Endothelial cell (in vitro differentiated cells): ENCODE measurements at regions not wholly inside any gene's neighbourhood (a gene's known extent, or its start where the extent isn't known, plus 50 kb on each side); places are given as distances from the start of the nearest gene placed in this dataset.

Experiments used
- DNase-seq: peaks from one replicate; pipeline ENCODE4 v3.0.0; 2021; ENCODE audit warnings: low spot score
- H3K27ac Mint-ChIP-seq: one replicate; pipeline ENCODE4 v1.8.0; 2021; ENCODE audit warnings: mixed read lengths, inconsistent platforms; ENCODE audit not compliant: unreplicated experiment
- H3K27me3 Mint-ChIP-seq: one replicate; pipeline ENCODE4 v1.8.0; 2021; ENCODE audit warnings: mild to moderate bottlenecking, moderate library complexity, mixed read lengths, inconsistent platforms; ENCODE audit not compliant: unreplicated experiment
- H3K36me3 Mint-ChIP-seq: one replicate; pipeline ENCODE4 v1.8.0; 2021; ENCODE audit warnings: mild to moderate bottlenecking, low read depth, mixed read lengths, inconsistent platforms; ENCODE audit not compliant: unreplicated experiment
- H3K4me1 Mint-ChIP-seq: one replicate; pipeline ENCODE4 v1.8.0; 2021; ENCODE audit warnings: mild to moderate bottlenecking, mixed read lengths, inconsistent platforms; ENCODE audit not compliant: unreplicated experiment
- H3K4me3 Mint-ChIP-seq: one replicate; pipeline ENCODE4 v1.8.0; 2021; ENCODE audit warnings: mild to moderate bottlenecking, mixed read lengths, inconsistent platforms; ENCODE audit not compliant: unreplicated experiment
- H3K9me3 Mint-ChIP-seq: one replicate; pipeline ENCODE4 v1.8.0; 2021; ENCODE audit warnings: mixed read lengths, inconsistent platforms; ENCODE audit not compliant: unreplicated experiment
- TF ChIP-seq, protein P1 (sequence below): fragments of 200-600 bp; sonication (generic); IDR thresholded peaks from one replicate; pipeline ENCODE4 v1.5.0; 2021; ENCODE audit warnings: antibody characterized with exemption; ENCODE audit not compliant: unreplicated experiment

GRCh38 chr13:107452833-107453232 lies 762.5 kb downstream of the LIG4 start:
- peaks cover 12% of the 10 kb centered on the region for H3K4me1 Mint-ChIP-seq
- H3K27me3 Mint-ChIP-seq = peaks cover 1% of the 10 kb centered on the region
- H3K4me3 Mint-ChIP-seq = no peak overlapping the region
- TF ChIP-seq, protein P1, sequence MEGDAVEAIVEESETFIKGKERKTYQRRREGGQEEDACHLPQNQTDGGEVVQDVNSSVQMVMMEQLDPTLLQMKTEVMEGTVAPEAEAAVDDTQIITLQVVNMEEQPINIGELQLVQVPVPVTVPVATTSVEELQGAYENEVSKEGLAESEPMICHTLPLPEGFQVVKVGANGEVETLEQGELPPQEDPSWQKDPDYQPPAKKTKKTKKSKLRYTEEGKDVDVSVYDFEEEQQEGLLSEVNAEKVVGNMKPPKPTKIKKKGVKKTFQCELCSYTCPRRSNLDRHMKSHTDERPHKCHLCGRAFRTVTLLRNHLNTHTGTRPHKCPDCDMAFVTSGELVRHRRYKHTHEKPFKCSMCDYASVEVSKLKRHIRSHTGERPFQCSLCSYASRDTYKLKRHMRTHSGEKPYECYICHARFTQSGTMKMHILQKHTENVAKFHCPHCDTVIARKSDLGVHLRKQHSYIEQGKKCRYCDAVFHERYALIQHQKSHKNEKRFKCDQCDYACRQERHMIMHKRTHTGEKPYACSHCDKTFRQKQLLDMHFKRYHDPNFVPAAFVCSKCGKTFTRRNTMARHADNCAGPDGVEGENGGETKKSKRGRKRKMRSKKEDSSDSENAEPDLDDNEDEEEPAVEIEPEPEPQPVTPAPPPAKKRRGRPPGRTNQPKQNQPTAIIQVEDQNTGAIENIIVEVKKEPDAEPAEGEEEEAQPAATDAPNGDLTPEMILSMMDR = no peak
- H3K36me3 Mint-ChIP-seq = no peaks in the 10 kb centered on the region
- peaks cover 15% of the 10 kb centered on the region for H3K9me3 Mint-ChIP-seq
- H3K27ac Mint-ChIP-seq = no peak overlapping the region
- DNase-seq = no peak

DNA sequence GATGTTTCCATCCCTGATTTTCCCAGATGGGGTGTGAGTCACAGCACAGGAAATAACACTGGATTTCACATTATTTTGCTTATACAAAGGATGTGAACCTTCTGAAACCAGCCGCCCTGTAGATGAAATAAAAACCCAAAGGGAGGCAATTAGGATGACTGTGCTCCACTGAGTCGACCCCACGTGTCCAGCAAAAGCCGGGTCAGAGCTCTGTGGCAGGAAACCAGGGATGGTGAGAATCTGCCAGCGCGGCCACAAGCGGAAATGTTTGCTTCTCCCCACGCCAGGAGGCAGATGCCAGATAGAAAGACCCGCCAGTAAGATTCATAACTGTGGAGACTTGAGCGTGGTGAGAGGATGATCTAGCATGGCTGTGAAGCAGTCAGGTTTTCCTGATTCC lies 764.4 kb downstream of the LIG4 start:
- H3K9me3 Mint-ChIP-seq = peaks cover 15% of the 10 kb centered on the region
- H3K4me1 Mint-ChIP-seq = peaks cover 8% of the 10 kb centered on the region
- no peak overlapping the region for H3K4me3 Mint-ChIP-seq
- TF ChIP-seq, protein P1 = no peak
- H3K27me3 Mint-ChIP-seq = peaks cover 1% of the 10 kb centered on the region
- H3K27ac Mint-ChIP-seq = no peak overlapping the region
- H3K36me3 Mint-ChIP-seq = no peaks in the 10 kb centered on the region
- no peak for DNase-seq

DNA sequence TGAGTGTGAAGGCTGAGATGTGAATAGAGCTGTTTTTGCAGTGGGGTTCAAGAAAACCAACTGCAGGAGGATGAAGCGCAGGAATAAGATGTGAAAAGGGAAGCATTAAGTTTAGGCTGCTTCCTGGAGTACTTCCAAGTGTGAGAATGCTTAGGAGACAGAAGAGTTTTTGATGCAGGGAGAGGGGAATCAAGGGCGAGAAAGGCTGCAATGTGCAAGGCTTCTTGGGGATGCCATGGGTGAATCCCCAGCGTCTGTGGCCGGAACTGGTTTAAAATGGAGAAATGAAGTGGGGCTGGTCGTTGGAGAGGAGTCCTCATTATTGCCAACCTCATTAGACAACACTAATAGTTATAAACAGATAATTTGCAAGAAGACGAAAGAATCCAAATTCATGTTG lies 764.9 kb downstream of the LIG4 start:
- peaks cover 8% of the 10 kb centered on the region for H3K4me1 Mint-ChIP-seq
- no peak overlapping the region for H3K4me3 Mint-ChIP-seq
- peaks cover 15% of the 10 kb centered on the region for H3K9me3 Mint-ChIP-seq
- no peaks in the 10 kb centered on the region for H3K27me3 Mint-ChIP-seq
- H3K36me3 Mint-ChIP-seq = no peaks in the 10 kb centered on the region
- H3K27ac Mint-ChIP-seq = no peak overlapping the region
- TF ChIP-seq, protein P1 = no peak
- DNase-seq = no peak

DNA sequence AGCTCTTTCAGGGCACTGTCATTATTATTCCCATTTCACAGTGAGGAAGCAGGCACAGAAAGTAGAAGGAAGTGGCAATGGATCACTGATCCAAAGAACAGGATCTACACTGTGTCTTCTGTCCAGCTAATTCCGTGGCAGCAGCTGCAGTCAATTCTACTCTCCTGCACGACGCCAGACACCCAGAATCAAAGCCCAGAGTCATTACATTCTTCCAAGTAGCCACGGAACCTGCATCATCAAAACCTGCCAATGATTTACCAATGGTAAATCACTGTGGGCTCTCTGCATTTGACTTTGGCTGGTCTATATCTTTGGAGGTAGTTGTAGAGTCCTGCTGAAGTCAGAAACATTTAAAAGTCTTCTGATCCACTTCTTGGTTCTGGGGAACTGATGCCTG lies 767.7 kb downstream of the LIG4 start:
- peaks cover 8% of the 10 kb centered on the region for H3K4me1 Mint-ChIP-seq
- no peak for DNase-seq
- H3K4me3 Mint-ChIP-seq = no peak overlapping the region
- TF ChIP-seq, protein P1 = no peak
- peaks cover 7% of the 10 kb centered on the region for H3K9me3 Mint-ChIP-seq
- H3K27ac Mint-ChIP-seq = no peak overlapping the region
- no peaks in the 10 kb centered on the region for H3K27me3 Mint-ChIP-seq
- no peaks in the 10 kb centered on the region for H3K36me3 Mint-ChIP-seq

DNA sequence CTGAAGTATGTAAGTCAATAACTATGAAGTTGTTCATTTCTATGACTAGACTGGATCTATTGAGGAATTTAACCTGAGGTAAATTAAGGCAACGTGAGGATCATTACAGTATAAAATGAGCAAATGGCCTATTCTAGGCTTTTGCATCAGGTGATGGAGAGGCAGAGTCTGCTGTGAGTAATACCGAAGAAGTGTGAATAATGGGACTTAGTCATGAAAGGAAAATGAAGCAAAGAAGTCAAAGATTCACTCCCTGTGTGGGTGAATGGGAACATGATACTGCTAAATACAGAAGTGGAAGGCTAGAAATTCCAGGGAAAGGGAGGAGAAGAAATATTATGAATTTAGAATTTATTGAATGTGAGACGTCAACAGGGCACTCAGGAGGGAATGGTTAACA lies 774.1 kb downstream of the LIG4 start:
- no peak overlapping the region for H3K4me3 Mint-ChIP-seq
- H3K36me3 Mint-ChIP-seq = no peaks in the 10 kb centered on the region
- no peaks in the 10 kb centered on the region for H3K27me3 Mint-ChIP-seq
- TF ChIP-seq, protein P1 = no peak
- no peak for DNase-seq
- H3K27ac Mint-ChIP-seq = no peak overlapping the region
- no peaks in the 10 kb centered on the region for H3K9me3 Mint-ChIP-seq
- no peaks in the 10 kb centered on the region for H3K4me1 Mint-ChIP-seq
